ENCODE measurements at regions not wholly inside any gene's neighbourhood (a gene's known extent, or its start where the extent isn't known, plus 50 kb on each side); places are given as distances from the start of the nearest gene placed in this dataset.

GRCh38 chr20:54355631-54356280 is 119.6 kb upstream of the DOK5 start:
- intact Hi-C loops (cut with DNase I, micrococcal nuclease) = no loop called here
- DNase-seq (no peak), ATAC-seq (no peak)
- Histone ChIP-seq H3K4me1 (ENCODE audit: low read depth) (no peaks in the 10 kb centered on the region), H3K9me3 (no peaks in the 10 kb centered on the region), H3K4me3 (no peak overlapping the region), H3K36me3 (ENCODE audit: low read depth) (no peaks in the 10 kb centered on the region)
- no peak for TF ChIP-seq CTCF (IDR thresholded peaks at IDR 0.05)

- DNase-seq (no peak), ATAC-seq (no peak)
- H3K36me3 ChIP-seq (ENCODE audit: low read depth) = no peaks in the 10 kb centered on the region
- no peaks in the 10 kb centered on the region for H3K4me1 ChIP-seq (ENCODE audit: low read depth)
- intact Hi-C loops (cut with DNase I, micrococcal nuclease) = no loop called here
- no peak for TF ChIP-seq CTCF (IDR thresholded peaks at IDR 0.05)
- no peaks in the 10 kb centered on the region for H3K9me3 ChIP-seq
- no peak overlapping the region for H3K4me3 ChIP-seq
These were observed 118.6 kb upstream of the DOK5 start for GRCh38 chr20:54356801-54357200.

- no peak overlapping the region for H3K4me3 ChIP-seq
- intact Hi-C loops (cut with DNase I, micrococcal nuclease) = no loop called here
- H3K36me3 ChIP-seq (ENCODE audit: low read depth) = no peaks in the 10 kb centered on the region
- DNase-seq (no peak), ATAC-seq (no peak)
- H3K4me1 ChIP-seq (ENCODE audit: low read depth) = no peaks in the 10 kb centered on the region
- no peaks in the 10 kb centered on the region for H3K9me3 ChIP-seq
- TF ChIP-seq CTCF (IDR thresholded peaks at IDR 0.05) = no peak
These were observed 113.9 kb upstream of the DOK5 start for GRCh38 chr20:54361475-54361874.

- no peaks in the 10 kb centered on the region for H3K36me3 ChIP-seq (ENCODE audit: low read depth)
- intact Hi-C loops (cut with DNase I, micrococcal nuclease) = no loop called here
- H3K4me1 ChIP-seq (ENCODE audit: low read depth) = no peaks in the 10 kb centered on the region
- ATAC-seq (no peak), DNase-seq (no peak)
- no peaks in the 10 kb centered on the region for H3K9me3 ChIP-seq
- no peak for TF ChIP-seq CTCF (IDR thresholded peaks at IDR 0.05)
- H3K4me3 ChIP-seq = no peak overlapping the region
These were observed 113.1 kb upstream of the DOK5 start for GRCh38 chr20:54362283-54362682.

- Histone ChIP-seq H3K36me3 (ENCODE audit: low read depth) (no peaks in the 10 kb centered on the region), H3K4me3 (no peak overlapping the region), H3K4me1 (ENCODE audit: low read depth) (no peaks in the 10 kb centered on the region), H3K9me3 (no peaks in the 10 kb centered on the region)
- TF ChIP-seq CTCF (IDR thresholded peaks at IDR 0.05) = no peak
- DNase-seq = no peak
- no peak for ATAC-seq
- intact Hi-C loops (cut with DNase I, micrococcal nuclease) = no loop called here
These were observed 111.0 kb upstream of the DOK5 start for GRCh38 chr20:54364365-54364764.

GRCh38 chr20:54364919-54365318 is 110.5 kb upstream of the DOK5 start:
- DNase-seq (no peak), ATAC-seq (no peak)
- intact Hi-C loops (cut with DNase I, micrococcal nuclease) = no loop called here
- TF ChIP-seq CTCF (IDR thresholded peaks at IDR 0.05) = no peak
- no peaks in the 10 kb centered on the region for H3K36me3 ChIP-seq (ENCODE audit: low read depth)
- no peaks in the 10 kb centered on the region for H3K9me3 ChIP-seq
- no peaks in the 10 kb centered on the region for H3K4me1 ChIP-seq (ENCODE audit: low read depth)
- no peak overlapping the region for H3K4me3 ChIP-seq

All from mucosa of descending colon (tissue), 3 donors.